Lower leg skin (tissue), 3 donors: ENCODE measurements at regions not wholly inside any gene's neighbourhood (a gene's known extent, or its start where the extent isn't known, plus 50 kb on each side); places are given as distances from the start of the nearest gene placed in this dataset.

Source experiments
- POLR2A ChIP-seq, 2 donors: fragments of 450-650 bp; IDR thresholded peaks; one replicate each; pipeline ENCODE4 v1.6.1; 2016 to 2017; ENCODE audit warnings: antibody characterized with exemption in 2 of 2, mild to moderate bottlenecking in 1 of 2, moderate library complexity in 1 of 2
- TF ChIP-seq, protein P1 (sequence below), 3 donors: fragments of 450-650 bp; IDR thresholded peaks; one replicate each; pipeline ENCODE4 v1.5.1; 2016; ENCODE audit warnings: antibody characterized with exemption in 3 of 3, mild to moderate bottlenecking in 3 of 3, moderate library complexity in 2 of 3

DNA sequence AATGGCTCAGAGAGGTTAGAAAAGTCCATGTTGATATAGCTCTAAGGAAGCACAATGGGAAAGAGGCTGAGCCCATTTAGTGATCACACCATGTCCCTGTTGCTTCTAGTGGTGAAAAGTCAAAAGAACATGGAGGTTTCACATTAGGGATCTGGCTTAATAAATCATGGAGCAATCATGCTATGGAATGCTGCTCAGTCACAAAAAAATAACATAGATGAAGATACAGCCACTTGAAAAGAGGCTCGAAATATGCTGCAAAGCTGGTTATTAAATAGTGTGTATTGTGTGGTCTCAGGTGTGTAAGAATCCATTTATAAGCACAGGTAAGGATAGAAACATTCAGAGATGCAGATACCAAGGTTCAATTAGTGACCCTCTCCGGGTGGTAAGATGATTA lies 63.6 kb upstream of the CPO start:
- TF ChIP-seq POLR2A (IDR thresholded peaks at IDR 0.05) = no peak
- TF ChIP-seq, protein P1, sequence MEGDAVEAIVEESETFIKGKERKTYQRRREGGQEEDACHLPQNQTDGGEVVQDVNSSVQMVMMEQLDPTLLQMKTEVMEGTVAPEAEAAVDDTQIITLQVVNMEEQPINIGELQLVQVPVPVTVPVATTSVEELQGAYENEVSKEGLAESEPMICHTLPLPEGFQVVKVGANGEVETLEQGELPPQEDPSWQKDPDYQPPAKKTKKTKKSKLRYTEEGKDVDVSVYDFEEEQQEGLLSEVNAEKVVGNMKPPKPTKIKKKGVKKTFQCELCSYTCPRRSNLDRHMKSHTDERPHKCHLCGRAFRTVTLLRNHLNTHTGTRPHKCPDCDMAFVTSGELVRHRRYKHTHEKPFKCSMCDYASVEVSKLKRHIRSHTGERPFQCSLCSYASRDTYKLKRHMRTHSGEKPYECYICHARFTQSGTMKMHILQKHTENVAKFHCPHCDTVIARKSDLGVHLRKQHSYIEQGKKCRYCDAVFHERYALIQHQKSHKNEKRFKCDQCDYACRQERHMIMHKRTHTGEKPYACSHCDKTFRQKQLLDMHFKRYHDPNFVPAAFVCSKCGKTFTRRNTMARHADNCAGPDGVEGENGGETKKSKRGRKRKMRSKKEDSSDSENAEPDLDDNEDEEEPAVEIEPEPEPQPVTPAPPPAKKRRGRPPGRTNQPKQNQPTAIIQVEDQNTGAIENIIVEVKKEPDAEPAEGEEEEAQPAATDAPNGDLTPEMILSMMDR (IDR thresholded peaks at IDR 0.05) = no peak
